Upper lobe of left lung (tissue), 4 donors: ENCODE measurements at regions not wholly inside any gene's neighbourhood (a gene's known extent, or its start where the extent isn't known, plus 50 kb on each side); places are given as distances from the start of the nearest gene placed in this dataset.

Experiments
- EP300 ChIP-seq, 4 donors: sonication (generic); formaldehyde crosslinking; IDR thresholded peaks; one replicate each; pipeline ENCODE4 v1.5.1; 2017; ENCODE audit warnings: antibody characterized with exemption in 4 of 4, control low read depth in 2 of 4
- POLR2A ChIP-seq, 4 donors: fragments of 450-650 bp; IDR thresholded peaks; one replicate each; pipeline ENCODE4 v1.5.1; 2016 to 2017; ENCODE audit warnings: antibody characterized with exemption in 4 of 4, mild to moderate bottlenecking in 2 of 4
- POLR2AphosphoS5 ChIP-seq, 2 donors: sonication (generic); formaldehyde crosslinking; IDR thresholded peaks; one replicate each; pipeline ENCODE4 v1.5.1; 2017; ENCODE audit warnings: antibody characterized with exemption in 2 of 2
- TF ChIP-seq, protein P1 (sequence below), 6 experiments: fragments of 450-650 bp in 4 of 6; fragments of 200-600 bp in 2 of 6; sonication (generic) in 2 of 6; IDR thresholded peaks; one replicate each; pipeline ENCODE4 v1.5.1; 2016 to 2019; ENCODE audit warnings: antibody characterized with exemption in 6 of 6

GRCh38 chr3:112721231-112721630 is 80.3 kb upstream of the CCDC80 start:
- TF ChIP-seq, protein P1, sequence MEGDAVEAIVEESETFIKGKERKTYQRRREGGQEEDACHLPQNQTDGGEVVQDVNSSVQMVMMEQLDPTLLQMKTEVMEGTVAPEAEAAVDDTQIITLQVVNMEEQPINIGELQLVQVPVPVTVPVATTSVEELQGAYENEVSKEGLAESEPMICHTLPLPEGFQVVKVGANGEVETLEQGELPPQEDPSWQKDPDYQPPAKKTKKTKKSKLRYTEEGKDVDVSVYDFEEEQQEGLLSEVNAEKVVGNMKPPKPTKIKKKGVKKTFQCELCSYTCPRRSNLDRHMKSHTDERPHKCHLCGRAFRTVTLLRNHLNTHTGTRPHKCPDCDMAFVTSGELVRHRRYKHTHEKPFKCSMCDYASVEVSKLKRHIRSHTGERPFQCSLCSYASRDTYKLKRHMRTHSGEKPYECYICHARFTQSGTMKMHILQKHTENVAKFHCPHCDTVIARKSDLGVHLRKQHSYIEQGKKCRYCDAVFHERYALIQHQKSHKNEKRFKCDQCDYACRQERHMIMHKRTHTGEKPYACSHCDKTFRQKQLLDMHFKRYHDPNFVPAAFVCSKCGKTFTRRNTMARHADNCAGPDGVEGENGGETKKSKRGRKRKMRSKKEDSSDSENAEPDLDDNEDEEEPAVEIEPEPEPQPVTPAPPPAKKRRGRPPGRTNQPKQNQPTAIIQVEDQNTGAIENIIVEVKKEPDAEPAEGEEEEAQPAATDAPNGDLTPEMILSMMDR (IDR thresholded peaks at IDR 0.05), result no peak
- no peak for TF ChIP-seq POLR2A (IDR thresholded peaks at IDR 0.05)
- TF ChIP-seq EP300 (IDR thresholded peaks at IDR 0.05), result no peak
- no peak for TF ChIP-seq POLR2AphosphoS5 (IDR thresholded peaks at IDR 0.05)
